WTC11 (cell line): ENCODE measurements at regions not wholly inside any gene's neighbourhood (a gene's known extent, or its start where the extent isn't known, plus 50 kb on each side); places are given as distances from the start of the nearest gene placed in this dataset.

ENCODE experiments used
- JUN ChIP-seq: sonication (generic); formaldehyde crosslinking; IDR thresholded peaks from 2 replicates; pipeline ENCODE4 v1.8.0; 2023; ENCODE audit warnings: mild to moderate bottlenecking, missing genetic modification reagents
- OVOL2 ChIP-seq: fragments of 250-450 bp; sonication (Bioruptor Pico); IDR thresholded peaks from 2 replicates; pipeline ENCODE4 v1.9.0; 2021; ENCODE audit warnings: mild to moderate bottlenecking, borderline replicate concordance
- SOX15 ChIP-seq: fragments of 250-450 bp; sonication (Bioruptor Pico); IDR thresholded peaks from 2 replicates; pipeline ENCODE4 v1.9.0; 2021; ENCODE audit warnings: mild to moderate bottlenecking

DNA sequence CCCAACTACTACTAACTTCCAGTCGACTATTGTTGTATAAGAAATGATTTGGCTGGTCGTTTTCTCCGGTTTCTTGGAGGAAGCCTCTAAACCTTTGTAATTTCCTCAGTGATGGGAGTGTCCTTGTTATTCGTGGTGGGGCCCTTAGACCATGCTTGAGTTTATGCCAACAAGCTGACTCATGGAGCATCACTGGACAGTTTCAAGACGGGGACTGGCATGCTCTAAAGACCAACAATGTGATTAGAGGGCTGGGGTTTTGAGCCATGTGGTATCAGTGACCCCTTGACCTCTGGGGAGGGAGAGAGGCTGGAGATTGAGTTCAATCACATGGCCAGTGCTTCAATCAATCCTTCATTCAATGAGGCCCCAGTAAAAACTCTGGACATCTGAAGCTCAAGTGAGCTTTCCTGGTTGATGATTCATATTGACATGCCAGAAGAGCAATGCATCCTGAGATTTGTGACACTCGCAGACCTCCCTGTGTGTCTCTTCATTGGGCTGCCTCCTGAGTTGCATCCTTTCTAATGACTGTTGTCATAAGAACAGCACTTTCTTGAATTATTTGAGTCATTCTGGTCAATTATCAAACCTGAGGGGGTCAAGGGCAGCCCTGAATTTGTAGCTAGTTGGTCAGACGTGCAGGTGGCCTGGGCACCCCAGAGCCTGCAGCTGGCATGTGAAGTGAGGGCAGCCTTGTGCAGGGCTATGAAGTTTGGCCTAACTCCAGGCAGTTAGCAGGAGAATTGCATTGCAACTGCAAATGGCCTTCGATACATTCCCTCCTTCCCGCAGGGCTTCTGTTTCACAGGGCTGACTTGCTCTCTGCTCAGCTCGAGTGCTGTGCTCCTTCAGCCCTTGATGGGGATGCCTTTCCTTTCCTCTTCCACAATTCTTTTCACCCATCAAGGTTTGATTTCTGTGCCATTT is 246.5 kb downstream of the FGF9 start:
- TF ChIP-seq JUN (CRISPR knock-in tag): no peak
- no peak for TF ChIP-seq OVOL2 (CRISPR knock-in tag)
- no peak for TF ChIP-seq SOX15
